ENCODE measurements at regions not wholly inside any gene's neighbourhood (a gene's known extent, or its start where the extent isn't known, plus 50 kb on each side); places are given as distances from the start of the nearest gene placed in this dataset.

GRCh38 chr4:10267066-10267465, 150.5 kb upstream of the WDR1 start:
- Histone ChIP-seq H3K4me1 (ENCODE audit: control insufficient read depth in 1 of 2, insufficient read depth in 2 of 2, low read length in 2 of 2) (no peaks in the 10 kb centered on the region), H3K9me3 (ENCODE audit: control insufficient read depth in 1 of 2, insufficient read depth in 1 of 2, low read depth in 1 of 2, low read length in 2 of 2) (no peaks in the 10 kb centered on the region), H3K4me2 (ENCODE audit: low read length) (no peak overlapping the region), H3K27ac (ENCODE audit: low read depth, low read length) (no peak overlapping the region), H3K4me3 (replicated peaks in 1 of 2; ENCODE audit: low read depth in 1 of 2, low read length in 2 of 2) (no peak overlapping the region), H3K9ac (ENCODE audit: low read length) (no peak overlapping the region), H4K20me1 (ENCODE audit: insufficient read depth) (no peaks in the 10 kb centered on the region), H2AFZ (ENCODE audit: low read depth, low read length, poor library complexity, severe bottlenecking) (no peak overlapping the region), H3K9me2 (ENCODE audit: insufficient read depth) (no peaks in the 10 kb centered on the region), H3K27me3 (ENCODE audit: insufficient read depth, low read length) (peaks cover 13% of the 10 kb centered on the region; the same call in 1 of the 2 replicates), H3K79me2 (ENCODE audit: insufficient read depth, low read length) (no peaks in the 10 kb centered on the region), H3K36me3 (ENCODE audit: control insufficient read depth in 1 of 2, insufficient read depth in 2 of 2, low read length in 2 of 2) (no peaks in the 10 kb centered on the region)
- no TSS peak for BruUV-seq (replicated peaks)
- RAD21 ChIA-PET (ENCODE audit: low non-redundant PET in 1 of 2, low total read pairs in 2 of 2, uncharacterized antibody in 2 of 2, unreplicated experiment in 2 of 2), result no interaction called here
- TF ChIP-seq ZFX (IDR thresholded peaks at IDR 0.05), result no peak
- no peak for TF ChIP-seq POLR2AphosphoS5 (IDR thresholded peaks at IDR 0.05; ENCODE audit: low read depth, low read length)
- TF ChIP-seq, protein P1, sequence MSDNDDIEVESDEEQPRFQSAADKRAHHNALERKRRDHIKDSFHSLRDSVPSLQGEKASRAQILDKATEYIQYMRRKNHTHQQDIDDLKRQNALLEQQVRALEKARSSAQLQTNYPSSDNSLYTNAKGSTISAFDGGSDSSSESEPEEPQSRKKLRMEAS (IDR thresholded peaks at IDR 0.05), result no peak
- no peak for TF ChIP-seq EZH2 (IDR thresholded peaks at IDR 0.05)
- TF ChIP-seq CTCF (IDR thresholded peaks at IDR 0.05 in 2 of 3, conservative IDR thresholded peaks at IDR 0.05 in 1 of 3; ENCODE audit: borderline replicate concordance in 1 of 3, insufficient read depth in 1 of 3, low read depth in 2 of 3, low read length in 2 of 3), result no peak
- TF ChIP-seq JUND (IDR thresholded peaks at IDR 0.05), result no peak
- no peak for TF ChIP-seq CEBPB (IDR thresholded peaks at IDR 0.05; ENCODE audit: low read depth)
- TF ChIP-seq TCF7L2 (IDR thresholded peaks at IDR 0.05; ENCODE audit: borderline replicate concordance, extremely low read depth, insufficient read depth, insufficient read length), result no peak
- TF ChIP-seq ZBTB33 (IDR thresholded peaks at IDR 0.05; ENCODE audit: extremely low read depth, insufficient replicate concordance, low read length), result no peak
- TF ChIP-seq SP1 (IDR thresholded peaks at IDR 0.05; ENCODE audit: low read depth), result no peak
- TF ChIP-seq EZH2phosphoT487 (IDR thresholded peaks at IDR 0.05; ENCODE audit: borderline replicate concordance), result no peak
- no peak for TF ChIP-seq EGR1 (IDR thresholded peaks at IDR 0.05; ENCODE audit: low read depth)
- TF ChIP-seq ZNF274 (IDR thresholded peaks at IDR 0.05; ENCODE audit: low read depth, low read length), result no peak
- no peak for TF ChIP-seq RAD21 (IDR thresholded peaks at IDR 0.05; ENCODE audit: low read depth)
- no peak for TF ChIP-seq FOSL1 (IDR thresholded peaks at IDR 0.05; ENCODE audit: low read depth)
- no peak for TF ChIP-seq SRF (IDR thresholded peaks at IDR 0.05; ENCODE audit: low read depth)
- TF ChIP-seq, protein P2, sequence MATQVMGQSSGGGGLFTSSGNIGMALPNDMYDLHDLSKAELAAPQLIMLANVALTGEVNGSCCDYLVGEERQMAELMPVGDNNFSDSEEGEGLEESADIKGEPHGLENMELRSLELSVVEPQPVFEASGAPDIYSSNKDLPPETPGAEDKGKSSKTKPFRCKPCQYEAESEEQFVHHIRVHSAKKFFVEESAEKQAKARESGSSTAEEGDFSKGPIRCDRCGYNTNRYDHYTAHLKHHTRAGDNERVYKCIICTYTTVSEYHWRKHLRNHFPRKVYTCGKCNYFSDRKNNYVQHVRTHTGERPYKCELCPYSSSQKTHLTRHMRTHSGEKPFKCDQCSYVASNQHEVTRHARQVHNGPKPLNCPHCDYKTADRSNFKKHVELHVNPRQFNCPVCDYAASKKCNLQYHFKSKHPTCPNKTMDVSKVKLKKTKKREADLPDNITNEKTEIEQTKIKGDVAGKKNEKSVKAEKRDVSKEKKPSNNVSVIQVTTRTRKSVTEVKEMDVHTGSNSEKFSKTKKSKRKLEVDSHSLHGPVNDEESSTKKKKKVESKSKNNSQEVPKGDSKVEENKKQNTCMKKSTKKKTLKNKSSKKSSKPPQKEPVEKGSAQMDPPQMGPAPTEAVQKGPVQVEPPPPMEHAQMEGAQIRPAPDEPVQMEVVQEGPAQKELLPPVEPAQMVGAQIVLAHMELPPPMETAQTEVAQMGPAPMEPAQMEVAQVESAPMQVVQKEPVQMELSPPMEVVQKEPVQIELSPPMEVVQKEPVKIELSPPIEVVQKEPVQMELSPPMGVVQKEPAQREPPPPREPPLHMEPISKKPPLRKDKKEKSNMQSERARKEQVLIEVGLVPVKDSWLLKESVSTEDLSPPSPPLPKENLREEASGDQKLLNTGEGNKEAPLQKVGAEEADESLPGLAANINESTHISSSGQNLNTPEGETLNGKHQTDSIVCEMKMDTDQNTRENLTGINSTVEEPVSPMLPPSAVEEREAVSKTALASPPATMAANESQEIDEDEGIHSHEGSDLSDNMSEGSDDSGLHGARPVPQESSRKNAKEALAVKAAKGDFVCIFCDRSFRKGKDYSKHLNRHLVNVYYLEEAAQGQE (IDR thresholded peaks at IDR 0.05; ENCODE audit: low read depth), result no peak
- no peak for TF ChIP-seq ELF1 (IDR thresholded peaks at IDR 0.05; ENCODE audit: borderline replicate concordance, low read depth)
- no peak for TF ChIP-seq YY1 (IDR thresholded peaks at IDR 0.05; ENCODE audit: extremely low read depth, insufficient replicate concordance, low read depth, low read length)
- no peak for TF ChIP-seq CBX3 (IDR thresholded peaks at IDR 0.05; ENCODE audit: low read depth)
- CTCF ChIA-PET, result no interaction called here
- intact Hi-C loops (cut with micrococcal nuclease), result no loop called here
- DNase-seq (ENCODE audit: low read depth, low spot score), result no peak
- POLR2A ChIA-PET, result no interaction called here
- no peak for ATAC-seq

Measured in HCT116 (cell line).